Fibroblast of lung (primary cell): ENCODE measurements at regions not wholly inside any gene's neighbourhood (a gene's known extent, or its start where the extent isn't known, plus 50 kb on each side); places are given as distances from the start of the nearest gene placed in this dataset.

Source experiments
- DNase-seq, 2 donors: peaks; one replicate each; pipeline versions ENCODE4 v3.0.0 to v3.0.0-alpha.2; 2010; ENCODE audit warnings: low read depth in 2 of 2
- H2AFZ ChIP-seq: 2 replicates; pipeline ENCODE4 v1.5.1; 2012; ENCODE audit warnings: low read length, control low read depth, inconsistent platforms
- H3K27ac ChIP-seq: 2 replicates; pipeline ENCODE4 v1.5.1; 2011; ENCODE audit warnings: low read length, control low read depth; ENCODE audit not compliant: insufficient read depth
- H3K27me3 ChIP-seq: 2 replicates; pipeline ENCODE4 v1.5.1; 2011; ENCODE audit warnings: mild to moderate bottlenecking, low read length; ENCODE audit not compliant: control insufficient read depth, insufficient read depth
- H3K36me3 ChIP-seq: 2 replicates; pipeline ENCODE4 v1.5.1; 2011; ENCODE audit warnings: low read length; ENCODE audit not compliant: control insufficient read depth, insufficient read depth
- H3K4me1 ChIP-seq: 2 replicates; pipeline ENCODE4 v1.5.1; 2011; ENCODE audit warnings: low read length; ENCODE audit not compliant: control insufficient read depth, insufficient read depth; ENCODE audit errors: extremely low read depth
- H3K4me2 ChIP-seq: 2 replicates; pipeline ENCODE4 v1.5.1; 2011; ENCODE audit warnings: low read length, control low read depth; ENCODE audit not compliant: insufficient read depth; ENCODE audit errors: extremely low read depth
- H3K4me3 ChIP-seq, 4 experiments: fragments of 200-600 bp in 1 of 4; sonication (generic) in 1 of 4; replicated peaks in 1 of 4; 2 replicates each; pipeline ENCODE4 v1.5.1; 2011 to 2016; ENCODE audit warnings: low read length in 4 of 4, low read depth in 3 of 4, mild to moderate bottlenecking in 3 of 4, control low read depth in 2 of 4, inconsistent platforms in 1 of 4, mixed read lengths in 1 of 4; ENCODE audit not compliant: insufficient read depth in 1 of 4; ENCODE audit errors: control extremely low read depth in 1 of 4
- H3K79me2 ChIP-seq: 2 replicates; pipeline ENCODE4 v1.5.1; 2012; ENCODE audit warnings: mild to moderate bottlenecking, low read length, inconsistent platforms; ENCODE audit not compliant: control insufficient read depth, insufficient read depth
- H3K9ac ChIP-seq: 2 replicates; pipeline ENCODE4 v1.5.1; 2011; ENCODE audit warnings: mild to moderate bottlenecking, low read length, control low read depth; ENCODE audit not compliant: insufficient read depth
- H3K9me3 ChIP-seq: 2 replicates; pipeline ENCODE4 v1.5.1; 2012; ENCODE audit warnings: low read depth, low read length; ENCODE audit not compliant: control insufficient read depth, insufficient read depth
- H4K20me1 ChIP-seq: 2 replicates; pipeline ENCODE4 v1.5.1; 2011; ENCODE audit warnings: low read length; ENCODE audit not compliant: control insufficient read depth, insufficient read depth; ENCODE audit errors: extremely low read depth
- EZH2 ChIP-seq: IDR thresholded peaks from 2 replicates; pipeline ENCODE4 v1.5.1; 2012; ENCODE audit warnings: low read length, control low read depth, mild to moderate bottlenecking; ENCODE audit errors: missing control alignments
- TF ChIP-seq, protein P1 (sequence below), 2 donors: IDR thresholded peaks in 1 of 2; conservative IDR thresholded peaks in 1 of 2; 1 replicate in 1 of 2; 2 replicates in 1 of 2; pipeline ENCODE4 v1.5.1; 2011 to 2012; ENCODE audit warnings: low read length in 2 of 2, control low read depth in 1 of 2, inconsistent platforms in 1 of 2, low read depth in 1 of 2, mild to moderate bottlenecking in 1 of 2

DNA sequence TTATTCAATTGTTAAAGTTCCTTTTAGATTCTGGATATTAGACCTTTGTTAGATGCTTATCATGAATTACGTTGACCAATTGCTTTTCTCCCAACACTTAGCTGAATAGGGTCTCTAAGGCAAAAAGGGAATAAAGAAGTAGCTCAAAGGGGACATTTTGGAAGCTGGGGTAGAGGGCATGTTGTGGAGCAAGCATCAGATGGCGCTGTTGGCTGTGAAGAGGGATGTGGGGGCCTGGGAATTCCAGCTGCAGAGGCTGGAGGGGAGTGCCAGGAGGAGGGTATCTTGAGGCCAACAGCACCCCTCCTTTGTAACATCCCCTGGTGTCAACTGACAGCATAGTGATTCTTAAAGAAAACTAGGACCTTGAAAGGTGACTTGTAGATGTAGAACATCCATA is 198.2 kb downstream of the ADCYAP1 start:
- no peaks in the 10 kb centered on the region for H4K20me1 ChIP-seq
- TF ChIP-seq EZH2, result no peak
- TF ChIP-seq, protein P1, sequence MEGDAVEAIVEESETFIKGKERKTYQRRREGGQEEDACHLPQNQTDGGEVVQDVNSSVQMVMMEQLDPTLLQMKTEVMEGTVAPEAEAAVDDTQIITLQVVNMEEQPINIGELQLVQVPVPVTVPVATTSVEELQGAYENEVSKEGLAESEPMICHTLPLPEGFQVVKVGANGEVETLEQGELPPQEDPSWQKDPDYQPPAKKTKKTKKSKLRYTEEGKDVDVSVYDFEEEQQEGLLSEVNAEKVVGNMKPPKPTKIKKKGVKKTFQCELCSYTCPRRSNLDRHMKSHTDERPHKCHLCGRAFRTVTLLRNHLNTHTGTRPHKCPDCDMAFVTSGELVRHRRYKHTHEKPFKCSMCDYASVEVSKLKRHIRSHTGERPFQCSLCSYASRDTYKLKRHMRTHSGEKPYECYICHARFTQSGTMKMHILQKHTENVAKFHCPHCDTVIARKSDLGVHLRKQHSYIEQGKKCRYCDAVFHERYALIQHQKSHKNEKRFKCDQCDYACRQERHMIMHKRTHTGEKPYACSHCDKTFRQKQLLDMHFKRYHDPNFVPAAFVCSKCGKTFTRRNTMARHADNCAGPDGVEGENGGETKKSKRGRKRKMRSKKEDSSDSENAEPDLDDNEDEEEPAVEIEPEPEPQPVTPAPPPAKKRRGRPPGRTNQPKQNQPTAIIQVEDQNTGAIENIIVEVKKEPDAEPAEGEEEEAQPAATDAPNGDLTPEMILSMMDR (conservative IDR thresholded peaks at IDR 0.05 in 1 of 2, IDR thresholded peaks at IDR 0.05 in 1 of 2; ENCODE audit: low read depth in 1 of 2, low read length in 2 of 2), result no peak

DNA sequence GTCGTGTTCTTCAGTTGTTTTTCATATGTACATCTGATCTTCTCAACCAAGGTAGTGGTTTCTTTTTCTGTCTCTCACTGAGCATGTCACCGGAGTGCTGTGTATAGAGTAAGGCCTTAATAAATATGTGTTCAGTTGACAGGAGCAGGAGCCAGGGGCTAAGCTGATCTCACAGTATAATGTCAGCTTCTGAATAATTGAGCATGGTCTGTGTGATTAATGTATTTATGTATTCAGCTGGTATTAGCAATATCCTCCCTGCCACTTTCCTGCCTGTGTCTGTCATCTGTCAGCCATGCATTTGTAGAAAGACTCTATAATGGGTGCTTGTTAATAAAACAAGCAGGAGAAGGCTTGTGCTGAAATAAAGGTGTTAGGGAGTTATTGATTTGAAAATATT is 198.9 kb downstream of the ADCYAP1 start:
- no peak overlapping the region for H3K9ac ChIP-seq
- no peak overlapping the region for H2AFZ ChIP-seq
- no peaks in the 10 kb centered on the region for H3K4me1 ChIP-seq
- no peak overlapping the region for H3K27ac ChIP-seq
- peak in 1 of 2 donors; percentile 19 for DNase-seq
- H3K36me3 ChIP-seq, result no peaks in the 10 kb centered on the region
- H3K4me2 ChIP-seq, result no peak overlapping the region
- no peaks in the 10 kb centered on the region for H3K79me2 ChIP-seq
- no peak overlapping the region for H3K4me3 ChIP-seq
- H3K9me3 ChIP-seq, result no peaks in the 10 kb centered on the region
- no peaks in the 10 kb centered on the region for H3K27me3 ChIP-seq
- H4K20me1 ChIP-seq, result no peaks in the 10 kb centered on the region
- TF ChIP-seq, protein P1 (conservative IDR thresholded peaks at IDR 0.05 in 1 of 2, IDR thresholded peaks at IDR 0.05 in 1 of 2; ENCODE audit: low read depth in 1 of 2, low read length in 2 of 2), result no peak
- TF ChIP-seq EZH2, result no peak

More for the DNA sequence above, 198.2 kb downstream of the ADCYAP1 start:
- no peaks in the 10 kb centered on the region for H3K36me3 ChIP-seq
- no peak overlapping the region for H2AFZ ChIP-seq
- no peaks in the 10 kb centered on the region for H3K9me3 ChIP-seq
- DNase-seq, result no peak
- H3K27ac ChIP-seq, result no peak overlapping the region
- no peaks in the 10 kb centered on the region for H3K79me2 ChIP-seq
- H3K4me2 ChIP-seq, result no peak overlapping the region
- no peaks in the 10 kb centered on the region for H3K27me3 ChIP-seq
- H3K4me1 ChIP-seq, result no peaks in the 10 kb centered on the region
- no peak overlapping the region for H3K4me3 ChIP-seq
- no peak overlapping the region for H3K9ac ChIP-seq

DNA sequence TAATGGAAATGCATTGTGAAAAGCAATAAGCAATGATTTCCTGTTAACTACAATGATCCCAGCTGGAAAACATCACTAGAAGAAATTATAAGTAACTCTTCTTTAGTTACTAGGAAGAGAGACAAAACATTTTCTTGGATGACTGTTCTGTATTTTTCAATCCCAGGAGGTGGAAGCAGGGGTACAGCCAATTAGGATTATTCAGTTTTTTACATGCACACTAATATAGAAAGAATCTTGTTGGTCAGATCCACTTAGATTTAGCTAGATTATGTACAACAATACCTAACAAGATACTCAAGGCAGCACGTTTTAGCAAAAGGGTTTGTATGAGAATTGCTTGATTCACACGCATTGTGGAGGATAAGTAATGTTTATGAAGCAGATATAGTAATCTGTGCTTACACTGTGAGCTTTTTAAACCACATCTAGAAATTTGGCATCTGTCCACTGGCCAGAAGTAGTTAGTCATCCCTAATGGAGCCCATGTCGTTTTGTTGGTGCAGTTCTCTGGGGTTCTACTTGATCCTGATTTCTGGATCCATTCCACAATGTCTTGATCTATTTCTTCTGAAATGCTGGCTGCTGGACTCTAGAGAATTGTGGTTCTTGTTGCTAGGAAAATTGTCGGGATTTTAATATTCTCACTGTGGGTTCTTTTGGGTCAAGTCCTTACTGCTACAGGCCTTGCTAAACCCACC is 199.7 kb downstream of the ADCYAP1 start:
- H3K79me2 ChIP-seq, result no peaks in the 10 kb centered on the region
- H3K27me3 ChIP-seq, result no peaks in the 10 kb centered on the region
- no peak overlapping the region for H3K4me3 ChIP-seq
- no peaks in the 10 kb centered on the region for H3K36me3 ChIP-seq
- H3K9ac ChIP-seq, result no peak overlapping the region
- no peak overlapping the region for H2AFZ ChIP-seq
- no peak overlapping the region for H3K27ac ChIP-seq
- H4K20me1 ChIP-seq, result no peaks in the 10 kb centered on the region
- peak in 1 of 2 donors; percentile 93 for DNase-seq
- no peaks in the 10 kb centered on the region for H3K9me3 ChIP-seq
- no peaks in the 10 kb centered on the region for H3K4me1 ChIP-seq
- H3K4me2 ChIP-seq, result no peak overlapping the region
- TF ChIP-seq EZH2, result no peak
- TF ChIP-seq, protein P1 (conservative IDR thresholded peaks at IDR 0.05 in 1 of 2, IDR thresholded peaks at IDR 0.05 in 1 of 2; ENCODE audit: low read depth in 1 of 2, low read length in 2 of 2), result no peak
